RKO (cell line): ENCODE measurements at regions not wholly inside any gene's neighbourhood (a gene's known extent, or its start where the extent isn't known, plus 50 kb on each side); places are given as distances from the start of the nearest gene placed in this dataset.
A peak's percentile ranks its signal among the peaks of the same experiment; 100 is the strongest.
"Not testable (repeated sequence)": the region's sequence is repeated elsewhere in the genome, so short reads cannot be mapped to it uniquely, and the experiment has no call there.

Experiments
- DNase-seq: peaks from one replicate; pipeline ENCODE4 v3.0.0-alpha.2; 2016; ENCODE audit warnings: low spot score

GRCh38 chr5:66234241-66234640, 90.1 kb downstream of the SREK1 start:
- no peak for DNase-seq

GRCh38 chr5:66238435-66238834, 94.3 kb downstream of the SREK1 start:
- no peak for DNase-seq

GRCh38 chr5:66239034-66239433, 94.9 kb downstream of the SREK1 start:
- no peak for DNase-seq

- DNase-seq: no peak
These were observed 97.2 kb downstream of the SREK1 start for GRCh38 chr5:66241136-66241825.

- no peak for DNase-seq
These were observed 98.1 kb downstream of the SREK1 start for GRCh38 chr5:66242050-66242715.

- peak; percentile 26 for DNase-seq
These were observed 102.5 kb downstream of the SREK1 start for GRCh38 chr5:66246608-66247007.

GRCh38 chr5:66247176-66247960, 103.3 kb downstream of the SREK1 start:
- DNase-seq: peak; percentile 56

GRCh38 chr5:66248874-66249273, 104.8 kb downstream of the SREK1 start:
- no peak for DNase-seq

GRCh38 chr5:66249920-66250319, 105.8 kb downstream of the SREK1 start:
- DNase-seq: no peak

- no peak for DNase-seq
These were observed 108.7 kb downstream of the SREK1 start for GRCh38 chr5:66252849-66253248.

- no peak for DNase-seq
These were observed 111.6 kb downstream of the SREK1 start for GRCh38 chr5:66255714-66256113.

GRCh38 chr5:66273121-66273520, 129.0 kb downstream of the SREK1 start:
- no peak for DNase-seq

- no peak for DNase-seq
These were observed 132.9 kb downstream of the SREK1 start for GRCh38 chr5:66276986-66277385.

- no peak for DNase-seq
These were observed 133.9 kb downstream of the SREK1 start for GRCh38 chr5:66277981-66278380.

- DNase-seq: no peak
These were observed 137.2 kb downstream of the SREK1 start for GRCh38 chr5:66281294-66281693.

GRCh38 chr5:66284588-66285342, 140.7 kb downstream of the SREK1 start:
- no peak for DNase-seq

- DNase-seq: no peak
These were observed 141.3 kb downstream of the SREK1 start for GRCh38 chr5:66285343-66285922.

- DNase-seq: no peak
These were observed 147.7 kb downstream of the SREK1 start for GRCh38 chr5:66291771-66292170.

- DNase-seq: not testable (repeated sequence)
These were observed 149.8 kb downstream of the SREK1 start for GRCh38 chr5:66293851-66294250.

- no peak for DNase-seq
These were observed 155.4 kb downstream of the SREK1 start for GRCh38 chr5:66299463-66299862.

- no peak for DNase-seq
These were observed 158.2 kb downstream of the SREK1 start for GRCh38 chr5:66302344-66302743.
